MM.1S (cell line): ENCODE measurements at regions not wholly inside any gene's neighbourhood (a gene's known extent, or its start where the extent isn't known, plus 50 kb on each side); places are given as distances from the start of the nearest gene placed in this dataset.

Experiments
- DNase-seq: peaks from one replicate; pipeline ENCODE4 v3.0.0-alpha.2; 2015
- H2AFZ ChIP-seq: fragments of 300-600 bp; sonication (generic); 2 replicates; pipeline ENCODE4 v1.6.0; 2016; ENCODE audit warnings: antibody characterized with exemption, low read length
- H3F3A ChIP-seq: fragments of 300-600 bp; sonication (generic); 2 replicates; pipeline ENCODE4 v1.6.1; 2016; ENCODE audit warnings: mild to moderate bottlenecking, antibody characterized with exemption, low read length, moderate library complexity, mixed read lengths; ENCODE audit not compliant: insufficient read depth
- H3K27ac ChIP-seq: fragments of 300-600 bp; sonication (generic); 2 replicates; pipeline ENCODE4 v1.5.1; 2016; ENCODE audit warnings: mild to moderate bottlenecking, low read length
- H3K27me3 ChIP-seq: fragments of 300-600 bp; sonication (generic); replicated peaks from 2 replicates; pipeline ENCODE4 v1.6.0; 2016; ENCODE audit warnings: low read length; ENCODE audit not compliant: insufficient read depth
- H3K36me3 ChIP-seq: fragments of 300-600 bp; sonication (generic); replicated peaks from 2 replicates; pipeline ENCODE4 v1.6.1; 2016; ENCODE audit warnings: mild to moderate bottlenecking, low read length, mixed read lengths; ENCODE audit not compliant: insufficient read depth
- H3K4me1 ChIP-seq: fragments of 300-600 bp; sonication (generic); 2 replicates; pipeline ENCODE4 v1.6.1; 2016; ENCODE audit warnings: low read length, mixed read lengths
- H3K4me2 ChIP-seq: fragments of 300-600 bp; sonication (generic); 2 replicates; pipeline ENCODE4 v1.6.0; 2016; ENCODE audit warnings: low read depth, low read length
- H3K4me3 ChIP-seq: fragments of 300-600 bp; sonication (generic); 2 replicates; pipeline ENCODE4 v1.5.1; 2016; ENCODE audit warnings: low read length, mixed read lengths
- H3K79me2 ChIP-seq: fragments of 300-600 bp; sonication (generic); 2 replicates; pipeline ENCODE4 v1.6.1; 2016; ENCODE audit warnings: mixed run types, low read length, mixed read lengths
- H3K9ac ChIP-seq: fragments of 300-600 bp; sonication (generic); 2 replicates; pipeline ENCODE4 v1.6.1; 2016; ENCODE audit warnings: low read length, mixed read lengths
- H3K9me2 ChIP-seq: fragments of 300-600 bp; sonication (generic); replicated peaks from 2 replicates; pipeline ENCODE4 v1.6.1; 2016; ENCODE audit warnings: mild to moderate bottlenecking, low read length, mixed read lengths; ENCODE audit not compliant: insufficient read depth
- H3K9me3 ChIP-seq: fragments of 300-600 bp; sonication (generic); replicated peaks from 2 replicates; pipeline ENCODE4 v1.6.1; 2016; ENCODE audit warnings: mild to moderate bottlenecking, low read length, mixed read lengths; ENCODE audit not compliant: insufficient read depth
- H4K20me1 ChIP-seq: fragments of 300-600 bp; sonication (generic); 2 replicates; pipeline ENCODE4 v1.6.1; 2016; ENCODE audit warnings: mild to moderate bottlenecking, low read length, moderate library complexity, mixed read lengths; ENCODE audit not compliant: insufficient read depth
- EZH2 ChIP-seq: fragments of 300-600 bp; sonication (generic); optimal IDR thresholded peaks from 2 replicates; pipeline ENCODE3; 2017; ENCODE audit warnings: low read depth, mild to moderate bottlenecking, antibody characterized with exemption, low read length, mixed read lengths
- EZH2phosphoT487 ChIP-seq: fragments of 300-600 bp; sonication (generic); IDR thresholded peaks from 2 replicates; pipeline ENCODE4 v1.6.1; 2018; ENCODE audit warnings: antibody characterized with exemption, low read length
- TF ChIP-seq, protein P1 (sequence below): fragments of 300-600 bp; sonication (generic); IDR thresholded peaks from 2 replicates; pipeline ENCODE4 v1.5.1; 2016; ENCODE audit warnings: antibody characterized with exemption, low read length, mixed read lengths

DNA sequence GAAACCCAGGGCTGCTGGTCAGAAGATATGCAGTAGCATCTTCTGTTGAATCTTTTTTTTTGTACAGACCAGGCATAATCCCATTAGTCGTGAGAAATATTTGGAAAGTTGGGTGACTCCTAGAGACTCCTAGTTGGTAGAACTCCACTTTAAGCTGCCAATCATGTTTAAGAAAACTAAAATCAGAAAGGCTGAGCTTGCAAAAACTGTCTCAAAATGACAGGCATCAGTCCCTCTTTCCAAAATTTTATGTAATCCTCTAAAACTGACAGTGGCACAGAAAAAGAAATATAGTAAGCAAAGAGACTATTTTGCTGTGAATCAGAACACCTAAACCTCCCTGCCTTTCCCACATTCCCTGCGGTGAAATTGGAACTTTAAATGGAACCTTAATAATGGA lies 568.5 kb downstream of the CCSER2 start:
- TF ChIP-seq, protein P1, sequence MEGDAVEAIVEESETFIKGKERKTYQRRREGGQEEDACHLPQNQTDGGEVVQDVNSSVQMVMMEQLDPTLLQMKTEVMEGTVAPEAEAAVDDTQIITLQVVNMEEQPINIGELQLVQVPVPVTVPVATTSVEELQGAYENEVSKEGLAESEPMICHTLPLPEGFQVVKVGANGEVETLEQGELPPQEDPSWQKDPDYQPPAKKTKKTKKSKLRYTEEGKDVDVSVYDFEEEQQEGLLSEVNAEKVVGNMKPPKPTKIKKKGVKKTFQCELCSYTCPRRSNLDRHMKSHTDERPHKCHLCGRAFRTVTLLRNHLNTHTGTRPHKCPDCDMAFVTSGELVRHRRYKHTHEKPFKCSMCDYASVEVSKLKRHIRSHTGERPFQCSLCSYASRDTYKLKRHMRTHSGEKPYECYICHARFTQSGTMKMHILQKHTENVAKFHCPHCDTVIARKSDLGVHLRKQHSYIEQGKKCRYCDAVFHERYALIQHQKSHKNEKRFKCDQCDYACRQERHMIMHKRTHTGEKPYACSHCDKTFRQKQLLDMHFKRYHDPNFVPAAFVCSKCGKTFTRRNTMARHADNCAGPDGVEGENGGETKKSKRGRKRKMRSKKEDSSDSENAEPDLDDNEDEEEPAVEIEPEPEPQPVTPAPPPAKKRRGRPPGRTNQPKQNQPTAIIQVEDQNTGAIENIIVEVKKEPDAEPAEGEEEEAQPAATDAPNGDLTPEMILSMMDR = no peak
- no peak for TF ChIP-seq EZH2phosphoT487
- TF ChIP-seq EZH2 = no peak
- Histone ChIP-seq H3F3A (no peaks in the 10 kb centered on the region), H3K79me2 (no peaks in the 10 kb centered on the region), H3K9ac (no peak overlapping the region), H3K27me3 (no peaks in the 10 kb centered on the region), H3K9me2 (no peaks in the 10 kb centered on the region), H3K9me3 (no peaks in the 10 kb centered on the region), H3K4me1 (no peaks in the 10 kb centered on the region), H3K36me3 (no peaks in the 10 kb centered on the region), H3K27ac (no peak overlapping the region), H3K4me2 (no peak overlapping the region), H2AFZ (no peak overlapping the region), H3K4me3 (no peak overlapping the region), H4K20me1 (no peaks in the 10 kb centered on the region)
- DNase-seq = no peak

DNA sequence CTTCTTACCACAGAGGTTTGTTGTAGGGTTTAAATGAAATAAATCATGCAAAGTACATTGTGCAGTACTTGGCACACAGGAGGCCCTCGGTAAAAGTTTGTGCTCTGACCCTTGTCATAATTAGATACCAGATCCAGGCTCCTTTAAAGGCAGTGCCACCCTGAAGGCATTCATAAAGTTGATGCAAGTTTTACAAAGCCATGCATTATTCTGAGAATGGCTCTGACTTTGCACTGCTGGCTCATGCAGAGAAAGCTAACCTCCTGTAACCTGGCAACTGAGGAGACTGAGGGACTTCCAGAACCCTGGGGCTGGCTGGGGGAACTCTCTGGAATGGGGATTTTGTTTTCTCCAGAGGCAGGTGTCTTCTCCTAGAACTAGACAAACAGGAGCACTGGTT lies 570.9 kb downstream of the CCSER2 start:
- H3K4me3 ChIP-seq = no peak overlapping the region
- no peaks in the 10 kb centered on the region for H3K36me3 ChIP-seq
- H4K20me1 ChIP-seq = no peaks in the 10 kb centered on the region
- no peak overlapping the region for H2AFZ ChIP-seq
- TF ChIP-seq EZH2 (no peak), EZH2phosphoT487 (no peak)
- TF ChIP-seq, protein P1 = no peak
- H3K9me3 ChIP-seq = no peaks in the 10 kb centered on the region
- DNase-seq = no peak
- no peaks in the 10 kb centered on the region for H3K79me2 ChIP-seq
- H3K4me1 ChIP-seq = no peaks in the 10 kb centered on the region
- H3K27me3 ChIP-seq = no peaks in the 10 kb centered on the region
- no peak overlapping the region for H3K9ac ChIP-seq
- H3K9me2 ChIP-seq = no peaks in the 10 kb centered on the region
- no peak overlapping the region for H3K27ac ChIP-seq
- no peak overlapping the region for H3K4me2 ChIP-seq
- no peaks in the 10 kb centered on the region for H3F3A ChIP-seq

DNA sequence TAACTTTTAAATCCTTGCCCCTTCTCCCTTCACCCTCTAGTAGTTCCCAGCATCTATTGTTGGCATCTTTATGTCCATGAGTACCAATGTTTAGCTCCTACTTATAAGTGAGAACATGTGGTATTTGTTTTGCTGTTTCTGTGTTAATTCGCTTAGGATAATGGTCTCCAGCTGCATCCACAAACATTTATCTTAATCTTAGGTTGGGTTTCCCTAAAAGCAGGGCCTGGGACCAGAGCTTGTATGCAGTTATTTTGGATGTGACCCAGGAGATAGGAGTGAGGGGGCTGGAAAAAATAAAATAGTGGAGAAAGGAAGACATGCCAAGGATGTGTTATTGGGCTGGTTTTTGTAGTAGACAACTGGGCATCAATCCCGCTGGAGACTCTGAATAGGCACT lies 571.8 kb downstream of the CCSER2 start:
- Histone ChIP-seq H3K79me2 (no peaks in the 10 kb centered on the region), H3K4me3 (no peak overlapping the region), H3K9me2 (no peaks in the 10 kb centered on the region), H3K4me2 (no peak overlapping the region), H4K20me1 (no peaks in the 10 kb centered on the region), H2AFZ (no peak overlapping the region), H3K9me3 (no peaks in the 10 kb centered on the region), H3K36me3 (no peaks in the 10 kb centered on the region), H3K27me3 (no peaks in the 10 kb centered on the region), H3K27ac (no peak overlapping the region), H3K9ac (no peak overlapping the region), H3F3A (no peaks in the 10 kb centered on the region), H3K4me1 (no peaks in the 10 kb centered on the region)
- TF ChIP-seq, protein P1 = no peak
- no peak for TF ChIP-seq EZH2
- no peak for TF ChIP-seq EZH2phosphoT487
- DNase-seq = no peak

DNA sequence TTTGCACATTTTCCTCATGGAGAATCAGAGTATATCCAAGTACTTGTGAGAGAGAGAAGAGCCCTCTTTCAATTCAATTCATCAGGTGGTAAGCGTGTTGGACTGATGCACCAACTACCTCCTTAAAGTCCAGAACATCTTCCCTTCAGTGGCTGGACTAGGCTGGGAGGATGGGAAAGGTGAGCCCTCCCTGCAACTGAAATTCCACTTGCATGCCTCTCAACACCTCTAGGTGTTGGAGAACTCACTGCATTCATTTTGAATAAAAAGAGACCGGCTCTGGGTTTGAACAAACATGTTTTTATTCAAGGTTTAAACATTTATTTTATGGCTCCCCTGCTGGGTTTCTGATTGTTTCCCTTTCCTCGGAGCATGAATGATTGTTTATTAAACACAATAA lies 573.5 kb downstream of the CCSER2 start:
- DNase-seq = no peak
- H3K36me3 ChIP-seq = no peaks in the 10 kb centered on the region
- H3K4me3 ChIP-seq = no peak overlapping the region
- no peak overlapping the region for H3K27ac ChIP-seq
- no peaks in the 10 kb centered on the region for H3K9me2 ChIP-seq
- no peaks in the 10 kb centered on the region for H4K20me1 ChIP-seq
- no peaks in the 10 kb centered on the region for H3K9me3 ChIP-seq
- no peak overlapping the region for H2AFZ ChIP-seq
- no peaks in the 10 kb centered on the region for H3K79me2 ChIP-seq
- no peaks in the 10 kb centered on the region for H3K27me3 ChIP-seq
- no peak overlapping the region for H3K9ac ChIP-seq
- no peaks in the 10 kb centered on the region for H3F3A ChIP-seq
- no peaks in the 10 kb centered on the region for H3K4me1 ChIP-seq
- no peak overlapping the region for H3K4me2 ChIP-seq
- TF ChIP-seq EZH2 (no peak), EZH2phosphoT487 (no peak)
- TF ChIP-seq, protein P1 = no peak
